Activated CD4-positive, alpha-beta T cell treated with anti-CD3 and anti-CD28 coated beads, Interleukin-2, amount 50 U/mL, for 48 hours (primary cell): ENCODE measurements at regions not wholly inside any gene's neighbourhood (a gene's known extent, or its start where the extent isn't known, plus 50 kb on each side); places are given as distances from the start of the nearest gene placed in this dataset.
"Not testable (repeated sequence)": the region's sequence is repeated elsewhere in the genome, so short reads cannot be mapped to it uniquely, and the experiment has no call there.

Experiments
- DNase-seq, 2 experiments: peaks; one replicate each; pipeline ENCODE4 v3.0.0-alpha.2; 2020

DNA sequence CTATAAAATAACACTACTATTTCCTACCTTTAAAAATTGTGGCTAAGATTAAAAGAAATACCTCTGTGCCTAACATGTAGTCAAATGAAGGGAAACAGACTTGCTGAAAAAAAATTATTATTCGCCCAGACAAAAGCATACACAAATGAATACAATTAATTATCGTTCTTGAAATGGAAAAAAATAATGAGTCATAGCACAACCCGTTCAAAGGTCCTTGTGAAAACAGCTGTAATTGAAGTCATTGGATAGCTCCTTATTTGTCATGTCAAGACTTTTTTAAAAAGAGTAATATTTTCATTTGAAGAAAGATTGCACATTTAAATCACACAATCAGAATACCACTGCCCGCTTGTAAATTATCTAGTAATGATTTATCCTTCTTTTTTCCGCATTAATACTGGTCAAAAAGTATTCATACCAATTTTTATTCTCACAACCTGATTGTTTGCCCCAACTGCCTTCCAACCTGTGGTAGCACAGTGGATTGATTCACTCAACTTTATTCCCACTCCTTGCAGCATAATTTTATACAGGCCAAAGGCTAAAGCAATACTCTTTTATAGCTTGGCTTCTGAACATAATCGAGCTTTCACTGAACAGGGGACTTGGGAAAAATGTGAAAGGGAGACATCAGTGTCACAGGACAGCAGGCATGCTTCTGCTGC, 655.2 kb upstream of the MAP3K7 start:
- DNase-seq, result no peak

DNA sequence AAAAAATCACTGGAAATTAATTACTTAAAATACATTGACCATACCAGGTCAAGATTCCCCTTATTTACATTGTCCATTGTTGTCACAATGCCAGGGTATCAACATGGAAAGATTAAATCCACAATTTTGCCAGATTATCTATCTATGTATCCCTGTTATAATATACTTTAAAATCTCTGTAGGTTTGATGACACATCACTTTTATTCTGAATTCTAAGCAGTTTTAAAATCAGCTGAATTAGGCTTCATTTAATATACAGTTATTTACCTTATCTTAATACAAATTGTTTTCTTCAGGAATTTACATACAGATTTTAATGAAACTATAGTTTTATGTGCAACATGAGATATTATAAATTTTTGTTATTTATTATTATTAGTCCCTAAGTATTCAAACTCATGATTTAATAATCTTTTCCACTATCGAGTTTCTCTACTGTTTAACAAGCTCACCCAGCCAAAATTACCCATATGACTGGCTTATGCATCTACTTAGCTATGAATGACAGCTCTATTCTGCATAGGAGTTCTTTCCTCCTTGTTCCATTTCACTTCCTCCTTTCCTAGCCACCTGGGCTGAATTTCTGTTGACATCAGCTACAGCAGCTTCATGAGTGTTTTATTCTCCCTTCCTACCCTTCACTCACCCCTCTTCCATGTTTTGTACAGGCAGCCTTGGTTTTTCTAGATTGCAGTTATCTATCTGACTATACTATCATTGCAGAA, 654.2 kb upstream of the MAP3K7 start:
- no peak for DNase-seq

DNA sequence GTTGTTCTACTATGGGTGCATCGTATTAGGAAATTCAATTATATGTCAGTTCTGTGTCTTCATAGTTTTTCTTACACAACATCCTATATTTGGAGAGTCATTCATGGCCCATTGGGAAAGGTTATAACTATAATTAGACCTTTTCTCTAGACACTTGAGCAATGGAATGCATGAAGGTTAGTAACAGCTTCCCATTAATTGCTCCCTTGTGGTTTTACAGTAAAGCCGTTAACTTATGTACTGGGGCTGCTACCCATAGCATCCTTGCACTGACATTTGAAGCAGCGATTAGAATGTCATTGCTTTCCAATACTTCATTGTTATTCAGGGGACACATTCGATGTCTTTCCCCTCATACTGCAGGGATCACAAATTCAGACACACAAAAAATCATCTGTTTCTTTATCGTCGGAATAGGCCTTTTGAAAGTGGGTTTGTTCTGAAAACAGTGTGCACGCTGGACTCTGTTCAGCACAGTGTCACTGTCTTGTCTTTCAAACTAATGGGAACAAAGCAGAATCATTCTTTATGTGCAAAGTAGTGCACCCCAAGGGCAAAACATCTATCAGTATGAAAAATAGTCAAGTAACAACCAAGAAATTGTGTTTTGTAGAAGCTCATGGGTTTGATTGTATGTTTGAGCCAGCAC, 634.3 kb upstream of the MAP3K7 start:
- no peak for DNase-seq

DNA sequence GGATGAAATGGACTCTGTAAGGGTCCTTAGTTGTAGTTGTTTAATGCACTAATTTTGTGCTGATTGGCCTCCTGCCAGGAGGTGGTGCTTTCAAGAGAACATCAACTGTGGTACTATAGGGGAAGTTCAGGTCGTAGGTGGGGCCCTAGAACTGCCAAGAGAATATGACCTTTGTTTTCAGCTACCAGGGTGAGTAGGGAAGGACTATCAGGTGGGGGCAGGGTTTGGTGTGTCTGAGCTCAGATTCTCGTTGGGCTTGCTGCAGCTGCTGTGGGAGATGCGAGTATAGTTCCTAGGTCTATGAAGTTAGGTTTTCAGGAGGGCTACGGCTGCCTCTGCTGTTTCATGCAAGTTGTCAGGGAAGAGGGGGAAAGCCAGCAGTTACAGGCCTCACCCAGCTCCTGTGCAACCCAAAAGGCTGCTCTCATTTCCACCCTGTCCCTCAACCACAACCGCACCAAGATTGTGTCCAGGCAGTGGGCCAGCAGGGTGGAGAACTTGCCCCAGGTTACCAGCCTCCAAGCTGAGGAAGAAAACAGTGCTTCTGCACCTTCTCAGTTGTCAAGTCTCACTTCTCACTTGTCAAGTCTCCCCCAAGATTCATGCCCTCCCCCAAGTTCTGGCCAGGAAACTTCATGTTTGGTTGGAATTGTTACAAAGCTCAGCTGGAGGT, 626.5 kb upstream of the MAP3K7 start:
- DNase-seq, result no peak

DNA sequence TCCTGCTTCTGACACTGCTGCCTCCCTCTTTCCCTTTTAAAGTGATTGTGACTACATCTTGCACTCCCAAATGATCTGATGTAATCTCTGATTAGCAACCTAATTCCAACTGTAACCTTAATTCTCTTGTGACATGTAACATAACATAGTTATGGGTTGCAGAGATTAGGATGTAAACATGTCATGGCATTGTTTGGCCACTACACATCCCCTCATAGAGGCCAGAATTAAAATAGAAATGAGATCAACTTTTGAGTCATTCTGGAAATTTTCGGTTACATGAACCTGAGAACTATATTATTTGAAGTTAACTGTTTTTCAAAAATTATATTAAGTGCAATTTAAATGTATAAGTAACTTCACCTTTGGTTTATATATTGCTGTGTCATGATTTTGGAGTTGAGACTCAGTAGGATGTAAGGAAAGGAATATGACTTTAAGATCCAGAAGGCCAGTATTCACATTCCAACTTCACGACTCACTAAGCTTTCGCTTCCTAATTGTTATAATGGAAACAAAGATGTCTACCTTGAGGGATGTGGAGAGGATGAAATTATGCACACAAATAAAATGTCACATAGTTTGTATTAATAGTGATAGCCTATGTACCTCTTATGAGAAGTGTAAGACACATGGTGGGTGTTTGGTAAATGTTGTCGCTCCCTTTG, 611.9 kb upstream of the MAP3K7 start:
- no peak for DNase-seq

DNA sequence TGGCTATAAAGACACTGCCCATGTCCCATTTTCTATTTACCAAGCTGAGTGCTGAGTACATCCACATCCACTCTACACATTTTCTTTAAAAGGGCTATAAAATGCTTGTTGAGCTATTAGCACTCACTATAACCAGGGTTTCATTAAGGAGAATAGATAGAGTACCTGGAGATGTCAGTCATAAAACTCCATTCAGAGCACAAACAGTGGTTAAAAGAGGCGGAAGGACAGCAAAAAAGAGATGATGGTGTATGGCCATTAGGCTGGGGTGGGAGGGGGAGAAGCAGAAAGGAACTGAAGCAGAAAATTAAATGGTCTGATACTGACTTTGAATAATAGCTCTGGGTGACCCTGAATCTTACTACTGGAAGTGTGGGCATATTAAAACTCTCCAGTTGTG, 609.9 kb upstream of the MAP3K7 start:
- no peak for DNase-seq

DNA sequence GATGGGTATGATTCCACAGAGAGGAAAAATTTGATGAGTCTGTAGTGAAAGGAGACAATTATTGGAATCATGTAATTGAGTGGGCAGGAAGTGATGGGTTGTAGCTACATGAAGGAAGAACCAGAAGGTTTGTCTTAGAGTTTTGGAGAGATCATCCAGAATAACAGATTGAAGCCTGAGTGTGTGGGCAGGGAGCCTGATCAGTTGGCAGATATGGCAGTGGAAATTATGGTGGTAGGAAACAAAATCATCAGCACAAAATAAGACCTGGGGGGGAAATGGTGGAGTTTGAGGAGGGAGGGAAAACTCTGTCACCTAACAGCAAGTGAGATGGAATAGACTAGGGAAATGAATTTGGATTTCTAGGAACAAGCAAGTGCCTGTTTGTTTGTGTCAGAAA, 606.6 kb upstream of the MAP3K7 start:
- DNase-seq, result no peak

DNA sequence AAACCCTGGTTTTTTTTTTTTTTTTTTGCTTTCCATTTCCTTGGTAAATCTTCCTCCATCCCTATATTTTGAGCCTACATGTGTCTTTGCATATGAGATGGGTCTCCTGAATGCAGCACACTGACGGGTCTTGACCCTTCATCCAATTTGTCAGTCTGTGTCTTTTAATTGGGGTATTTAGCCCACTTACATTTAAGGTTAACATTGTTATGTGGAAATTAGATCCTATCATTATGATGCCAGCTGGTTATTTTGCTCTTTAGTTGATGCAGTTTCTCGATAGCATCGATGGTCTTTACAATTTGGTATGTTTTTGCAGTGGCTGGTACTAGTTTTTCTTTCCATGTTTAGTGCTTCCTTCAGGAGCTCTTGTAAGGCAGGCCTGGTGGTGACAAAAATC, 603.2 kb upstream of the MAP3K7 start:
- DNase-seq, result not testable (repeated sequence)

DNA sequence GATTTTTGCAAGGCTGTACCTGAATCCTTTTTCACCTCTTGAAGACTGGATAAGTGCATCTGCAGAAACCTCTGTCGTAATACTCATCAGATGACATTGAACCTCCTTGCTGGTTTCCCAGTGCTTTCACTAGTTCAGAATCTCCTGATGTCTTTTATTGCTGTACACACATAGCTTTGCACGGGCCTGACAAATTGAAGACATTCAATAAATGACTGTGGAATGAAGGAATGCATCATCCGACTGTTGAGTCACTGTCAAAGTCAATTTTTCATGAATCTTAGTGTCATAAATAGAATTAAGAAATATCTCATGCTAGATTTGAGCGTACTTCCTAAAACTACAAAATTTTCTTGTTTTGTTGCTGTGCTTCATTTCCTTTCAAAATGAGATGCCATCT, 598.2 kb upstream of the MAP3K7 start:
- no peak for DNase-seq

DNA sequence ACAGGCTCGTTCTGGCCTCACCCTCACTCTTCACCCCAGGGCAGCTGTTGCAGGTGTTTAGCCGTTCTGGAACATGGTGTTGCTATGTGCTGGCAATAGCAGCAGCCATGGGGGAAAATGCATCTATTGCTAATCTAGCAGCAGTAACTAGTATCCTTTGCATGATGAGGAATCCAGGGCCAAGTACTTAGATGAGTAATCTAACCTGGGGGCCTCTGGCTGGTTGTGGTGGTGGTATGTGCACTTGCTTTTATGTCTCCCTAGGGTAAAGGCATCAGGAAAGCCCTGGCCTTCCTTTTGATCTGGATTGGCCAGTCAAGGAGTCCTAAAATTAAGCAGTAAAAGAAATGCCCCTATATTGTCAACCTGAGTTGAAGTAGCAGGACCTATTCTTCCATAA, 594.5 kb upstream of the MAP3K7 start:
- no peak for DNase-seq

DNA sequence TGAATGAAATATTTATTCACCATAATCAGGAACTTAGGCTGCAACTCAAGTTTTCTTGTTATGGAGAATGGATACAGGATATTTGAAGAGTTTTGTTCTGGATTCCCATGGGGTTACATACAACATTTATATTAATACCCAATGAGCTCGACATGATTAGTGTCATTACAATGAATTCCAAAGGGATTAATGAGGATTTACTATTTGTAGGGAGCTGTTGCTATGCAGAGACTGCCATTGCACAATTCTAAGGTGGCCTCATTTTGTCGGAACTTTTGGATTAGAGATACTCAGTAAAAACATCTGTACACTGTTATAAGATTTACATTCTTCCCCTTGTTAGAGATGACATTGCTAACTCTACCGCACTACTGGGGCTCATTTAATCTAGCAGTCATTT, 586.8 kb upstream of the MAP3K7 start:
- DNase-seq, result no peak

DNA sequence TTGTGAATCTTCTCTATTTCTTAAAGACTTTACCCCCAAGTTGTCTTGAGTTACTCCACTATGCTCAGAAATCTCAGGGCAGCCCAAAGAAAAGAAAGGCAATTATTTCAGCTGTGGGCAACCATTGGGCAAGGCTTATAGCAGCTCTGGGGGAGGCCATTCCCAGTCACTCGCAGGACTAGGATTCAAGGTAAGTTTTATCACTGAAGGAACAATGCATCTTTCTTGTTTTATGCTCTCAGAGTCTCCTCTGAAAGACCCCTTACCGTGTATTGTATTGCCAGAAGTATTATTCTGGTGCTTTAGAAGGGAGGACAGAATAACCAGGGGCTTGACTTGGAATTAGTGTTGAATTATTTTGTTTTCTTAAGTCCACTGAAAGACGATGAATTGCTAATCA, 586.3 kb upstream of the MAP3K7 start:
- no peak for DNase-seq

DNA sequence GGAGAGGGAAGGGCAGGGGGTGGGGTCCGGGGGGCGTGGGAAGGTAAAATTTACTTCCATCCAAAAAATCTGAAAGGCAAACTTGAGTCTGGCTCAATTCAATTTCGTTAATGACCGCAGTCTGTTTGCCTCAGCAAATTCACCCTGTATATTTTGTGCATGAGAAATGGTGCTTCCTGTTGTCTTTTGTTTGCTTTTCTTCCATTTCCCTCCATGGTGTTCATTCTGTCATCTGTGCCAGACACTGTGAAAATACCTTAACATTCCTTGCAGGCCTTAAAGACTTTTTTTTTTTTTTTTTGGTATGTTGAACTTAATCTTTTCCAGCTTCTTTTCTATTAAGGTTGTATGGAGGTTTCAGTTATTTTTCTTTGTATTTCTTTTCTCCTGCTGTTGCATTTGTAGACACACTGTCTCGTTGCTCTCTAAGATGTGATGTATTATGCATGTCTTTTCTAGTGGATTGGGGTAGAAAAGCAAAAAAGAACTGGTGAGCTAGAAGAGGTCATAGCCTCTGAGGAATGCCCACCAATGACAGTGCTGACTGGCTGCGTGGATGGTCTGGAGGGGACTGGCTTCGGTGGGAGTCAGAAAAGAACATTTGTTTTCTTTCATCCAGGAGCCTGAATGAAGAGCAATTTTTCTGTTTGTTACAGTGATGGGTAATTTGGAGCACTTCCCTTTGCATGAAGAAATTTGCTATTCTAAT, 585.0 kb upstream of the MAP3K7 start:
- no peak for DNase-seq

DNA sequence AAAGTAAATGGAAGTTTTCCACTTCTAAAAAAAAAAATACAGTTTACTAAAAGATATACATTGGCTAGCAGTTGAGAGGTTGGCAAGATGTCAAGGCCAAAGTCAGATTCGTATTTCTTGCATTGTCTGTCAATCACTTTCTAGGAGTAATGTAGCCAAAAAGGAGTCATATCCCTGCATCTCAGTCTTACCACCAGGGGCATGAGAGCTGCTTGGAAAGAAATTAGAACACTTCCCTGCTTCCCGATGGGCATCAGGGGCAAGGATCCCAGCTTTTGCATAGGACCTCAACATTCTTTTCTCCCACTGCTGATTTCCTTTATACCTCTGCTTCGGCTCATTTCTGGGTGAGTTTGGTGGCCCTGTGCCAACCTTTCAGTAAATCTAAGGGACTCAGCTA, 581.0 kb upstream of the MAP3K7 start:
- no peak for DNase-seq

DNA sequence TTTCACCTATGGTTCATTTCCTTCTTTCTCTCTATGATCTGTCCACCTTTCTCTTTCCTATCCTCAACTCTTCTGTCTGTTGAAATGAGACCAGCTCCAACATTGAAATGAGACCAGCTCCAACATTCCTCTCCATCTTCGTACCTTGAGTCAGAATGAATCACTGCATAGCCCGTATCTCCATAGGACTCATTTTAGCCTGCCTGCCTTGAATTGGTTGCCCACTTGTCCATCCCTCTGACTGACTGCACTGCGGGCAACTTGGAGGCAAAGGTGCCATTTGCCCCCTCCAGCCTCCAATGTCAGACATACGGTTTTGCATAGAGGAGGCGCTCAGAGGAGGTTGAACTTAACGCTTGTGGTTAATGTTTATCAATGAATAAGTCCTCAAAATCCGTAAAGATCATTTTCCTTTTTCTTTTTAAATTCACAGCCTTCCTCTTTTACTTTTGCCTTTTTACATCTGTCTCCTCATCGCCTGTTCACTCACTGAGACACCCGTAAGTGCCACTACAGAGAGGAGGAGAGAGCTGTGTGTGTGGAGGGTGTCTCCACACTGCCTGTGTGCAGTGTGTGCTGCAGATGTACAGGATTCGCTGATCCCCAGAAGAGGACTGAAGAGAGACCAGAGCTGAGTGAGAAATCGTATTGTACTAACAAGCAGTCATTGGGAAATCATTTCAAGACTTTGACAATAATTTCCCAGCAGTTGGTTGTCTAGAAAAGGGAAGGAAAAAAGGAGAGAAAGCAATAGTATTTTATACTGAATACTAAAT, 579.6 kb upstream of the MAP3K7 start:
- DNase-seq, result no peak

DNA sequence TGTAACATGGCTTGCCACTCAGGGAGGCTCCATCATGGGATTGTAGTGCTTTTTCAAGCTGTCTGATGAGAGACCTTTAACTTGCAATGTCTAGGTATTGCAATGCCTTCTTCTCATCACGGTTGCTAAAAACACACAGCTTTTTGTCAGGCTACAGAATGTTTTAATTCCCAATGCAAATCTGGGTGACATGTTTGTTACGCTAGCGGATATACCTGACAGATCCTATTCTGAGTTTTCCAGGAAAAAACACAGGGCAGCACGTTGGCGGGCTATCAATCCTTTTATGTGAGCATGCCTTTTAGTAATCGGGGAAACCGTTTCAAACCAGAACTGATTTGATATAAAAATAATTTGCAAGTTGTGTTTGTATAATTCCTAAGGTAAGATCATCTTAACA, 577.2 kb upstream of the MAP3K7 start:
- no peak for DNase-seq

DNA sequence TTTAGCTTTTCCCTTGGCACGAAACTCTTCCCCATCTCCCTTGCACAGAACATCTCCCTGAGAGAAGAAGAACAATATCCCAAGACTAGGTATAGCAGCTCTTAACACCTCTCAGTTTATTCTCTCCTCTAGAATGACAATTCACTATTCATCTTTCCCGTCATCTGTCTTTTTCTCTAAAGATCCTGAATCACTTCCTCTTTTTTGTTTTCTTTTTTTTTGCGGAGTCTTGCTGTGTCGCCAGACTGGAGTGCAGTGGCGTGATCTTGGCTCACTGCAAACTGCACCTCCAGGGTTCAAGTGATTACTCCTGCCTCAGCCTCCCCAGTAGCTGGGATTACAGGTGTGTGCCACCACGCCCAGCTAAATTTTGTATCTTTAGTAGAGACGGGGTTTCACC, 574.4 kb upstream of the MAP3K7 start:
- DNase-seq, result no peak

DNA sequence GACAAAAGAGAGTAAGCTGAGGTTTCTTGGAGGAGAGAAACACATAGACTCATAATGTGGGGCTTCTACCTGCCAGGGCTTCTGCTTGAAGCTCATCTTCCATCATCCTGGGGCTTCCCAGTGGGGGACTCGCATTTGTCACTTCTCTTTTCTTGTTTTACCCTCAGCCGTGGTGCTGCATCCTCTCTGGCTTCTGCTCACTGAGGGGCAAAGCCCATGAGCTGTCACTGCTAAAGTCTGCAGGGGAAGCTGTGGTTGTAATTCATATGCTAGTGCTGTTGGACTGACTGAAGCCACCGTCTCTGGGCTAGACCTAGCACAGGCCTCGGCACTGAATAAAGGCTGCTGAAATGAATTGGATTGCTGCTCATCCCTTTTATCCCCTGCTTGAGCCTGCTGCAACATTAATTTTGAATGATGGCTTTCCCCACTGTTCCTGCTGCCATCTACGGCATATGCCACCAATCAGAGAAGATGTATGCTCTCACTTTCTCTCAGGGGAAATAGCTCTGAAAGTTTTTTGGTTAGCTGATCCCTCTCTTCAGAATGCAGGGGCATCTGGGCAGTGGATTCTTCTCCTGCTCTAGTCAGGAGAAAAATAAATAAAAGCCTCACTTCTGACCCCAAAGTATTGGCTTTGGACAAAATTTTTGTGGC, 568.4 kb upstream of the MAP3K7 start:
- DNase-seq, result no peak

DNA sequence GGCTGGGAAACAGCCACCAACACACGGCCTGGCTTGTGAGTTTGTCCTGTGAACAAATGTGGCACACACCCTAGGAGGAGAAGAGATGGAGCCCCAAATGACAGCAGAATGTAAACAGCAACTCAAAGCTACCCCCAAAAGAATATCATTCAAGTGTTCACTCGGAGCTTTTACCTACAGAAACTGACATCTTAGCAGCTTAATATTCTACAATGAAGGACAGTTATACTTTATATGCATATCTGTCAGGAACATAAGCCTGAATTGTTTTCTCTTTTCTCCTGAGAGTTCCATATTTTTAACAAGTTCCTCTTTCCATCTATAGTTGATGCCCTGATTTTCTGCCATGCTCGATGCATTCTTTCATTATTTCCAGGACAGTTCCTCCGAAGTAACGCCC, 566.0 kb upstream of the MAP3K7 start:
- no peak for DNase-seq

DNA sequence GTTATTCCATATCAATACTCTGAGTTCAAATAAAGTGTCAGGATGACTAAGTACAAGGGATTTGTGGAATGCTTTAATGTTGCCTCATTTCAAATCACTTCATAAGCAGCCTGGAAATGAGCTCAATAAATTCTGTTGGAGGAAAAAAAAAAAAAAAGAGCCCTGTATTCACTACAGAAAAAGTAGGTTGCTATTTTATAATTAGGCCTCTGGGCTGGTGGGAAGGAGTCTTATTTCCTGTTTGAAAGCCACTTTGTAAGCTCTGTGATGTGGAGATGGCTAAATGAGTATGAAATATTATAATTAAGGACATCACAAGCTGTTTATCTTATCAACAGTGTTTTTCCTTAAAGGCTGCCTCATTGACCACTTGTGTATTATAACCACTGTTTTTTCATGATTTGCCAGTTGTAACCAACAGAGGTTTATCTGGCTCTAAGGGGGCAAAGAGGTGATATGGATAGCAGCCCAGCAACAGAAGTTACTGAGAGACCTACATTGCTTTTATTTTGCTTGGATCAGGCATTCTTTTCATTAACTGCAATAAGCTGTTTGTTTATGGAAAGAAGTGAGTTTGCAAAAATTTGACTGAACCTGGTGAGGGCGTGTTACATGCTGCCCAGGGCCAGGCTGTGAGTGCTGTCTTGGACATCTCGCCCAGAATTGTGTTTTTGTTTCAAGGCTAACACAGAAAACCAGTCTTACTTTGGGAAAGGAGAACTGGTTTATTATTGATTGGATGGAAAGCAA, 563.3 kb upstream of the MAP3K7 start:
- DNase-seq, result no peak
